HG03460 (cell line): ENCODE measurements at regions not wholly inside any gene's neighbourhood (a gene's known extent, or its start where the extent isn't known, plus 50 kb on each side); places are given as distances from the start of the nearest gene placed in this dataset.

Source experiments
- ATAC-seq: cut with Tn5 transposase; IDR thresholded peaks from one replicate; pipeline ENCODE4 v1.9.1; 2021; ENCODE audit not compliant: unreplicated experiment

- no peak for ATAC-seq
Measured at GRCh38 chr20:21577551-21577950, 63.7 kb upstream of the NKX2-2 start.

GRCh38 chr20:21575981-21576740 lies 62.3 kb upstream of the NKX2-2 start:
- ATAC-seq: no peak

GRCh38 chr20:21575167-21575566 lies 61.3 kb upstream of the NKX2-2 start:
- no peak for ATAC-seq

- no peak for ATAC-seq
Measured at GRCh38 chr20:21574443-21574842, 60.6 kb upstream of the NKX2-2 start.

- ATAC-seq: no peak
Measured at GRCh38 chr20:21573259-21573658, 59.4 kb upstream of the NKX2-2 start.

GRCh38 chr20:21571841-21572690 lies 58.2 kb upstream of the NKX2-2 start:
- ATAC-seq: no peak

GRCh38 chr20:21570285-21570992 lies 56.6 kb upstream of the NKX2-2 start:
- no peak for ATAC-seq

- ATAC-seq: no peak
Measured at GRCh38 chr20:21569586-21569985, 55.7 kb upstream of the NKX2-2 start.

- ATAC-seq: no peak
Measured at GRCh38 chr20:21564127-21564773, 50.4 kb upstream of the NKX2-2 start.
